ENCODE measurements at regions not wholly inside any gene's neighbourhood (a gene's known extent, or its start where the extent isn't known, plus 50 kb on each side); places are given as distances from the start of the nearest gene placed in this dataset.

DNA sequence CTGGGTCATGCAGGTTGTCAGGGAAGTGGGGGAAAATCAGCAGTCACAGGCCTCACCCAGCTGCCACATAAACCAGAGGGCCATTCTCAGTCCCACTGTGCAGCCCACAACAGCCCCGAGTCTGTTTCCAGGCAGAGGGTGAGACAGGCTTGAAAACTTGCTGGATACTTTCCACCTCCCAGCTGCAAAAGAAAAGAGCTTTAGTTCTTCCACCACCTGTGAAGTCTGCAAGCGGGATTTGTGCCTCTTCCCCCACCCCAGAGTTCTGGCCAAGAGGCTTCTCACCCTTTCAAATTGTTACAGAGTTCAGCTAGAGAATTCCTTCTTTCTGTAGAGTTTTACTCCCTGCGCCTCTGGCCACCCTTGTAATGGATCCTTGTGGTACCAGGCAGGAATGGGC, 115.5 kb upstream of the ZDHHC15 start:
- H3K9ac ChIP-seq (ENCODE audit: low read depth, low read length), result no peak overlapping the region
- BruUV-seq (replicated peaks), result no TSS peak
- H2BK15ac ChIP-seq (ENCODE audit: low read depth, low read length), result no peak overlapping the region
- H2BK5ac ChIP-seq (ENCODE audit: low read depth, low read length, poor library complexity, severe bottlenecking), result no peak overlapping the region
- no peaks in the 10 kb centered on the region for H3K79me1 ChIP-seq (ENCODE audit: low read depth in 1 of 2, low read length in 2 of 2)
- no peak overlapping the region for H3K56ac ChIP-seq (ENCODE audit: extremely low read depth, insufficient read depth, low read length)
- ATAC-seq (ENCODE audit: low read depth) (no peak), DNase-seq (no peak)
- intact Hi-C loops (cut with micrococcal nuclease) (no loop called here), dilution Hi-C loops (cut with HindIII; ENCODE audit: low sequenced_read_pairs, unreplicated experiment) (no loop called here), in situ Hi-C loops (cut with MboI; ENCODE audit: low sequenced_read_pairs) (no loop called here)
- H4K91ac ChIP-seq (ENCODE audit: insufficient read depth, low read depth, low read length), result no peak overlapping the region
- H3K9me3 ChIP-seq (ENCODE audit: control insufficient read depth, insufficient read depth, low read length), result peaks cover 4% of the 10 kb centered on the region; the same call in 1 of the 2 replicates
- no peak overlapping the region for H4K5ac ChIP-seq (ENCODE audit: low read depth, low read length)
- no peak overlapping the region for H3K4me3 ChIP-seq (ENCODE audit: insufficient read depth, low read depth, low read length)
- no peak overlapping the region for H3K4ac ChIP-seq (ENCODE audit: low read depth, low read length)
- H2BK120ac ChIP-seq (ENCODE audit: low read depth, low read length), result no peak overlapping the region
- no peaks in the 10 kb centered on the region for H3K27me3 ChIP-seq (ENCODE audit: control insufficient read depth, insufficient read depth, low read length)
- no peak overlapping the region for H2BK20ac ChIP-seq (ENCODE audit: low read depth, low read length)
- no peak overlapping the region for H3K14ac ChIP-seq (replicated peaks; ENCODE audit: low read depth, low read length)
- H2AK9ac ChIP-seq (replicated peaks; ENCODE audit: low read depth, low read length, poor library complexity), result no peak overlapping the region
- H3K4me2 ChIP-seq (ENCODE audit: low read depth, low read length), result no peak overlapping the region
- H3K18ac ChIP-seq (ENCODE audit: low read depth, low read length), result no peak overlapping the region
- no peak overlapping the region for H3K27ac ChIP-seq (ENCODE audit: insufficient read depth, low read length)
- CTCF ChIA-PET, result no interaction called here
- POLR2A ChIA-PET (ENCODE audit: unreplicated experiment), result no interaction called here
- H4K20me1 ChIP-seq (ENCODE audit: insufficient read depth, low read length), result no peaks in the 10 kb centered on the region
- no peaks in the 10 kb centered on the region for H3K9me1 ChIP-seq (ENCODE audit: insufficient read depth, low read length)
- H2AK5ac ChIP-seq (ENCODE audit: low read depth, low read length), result no peak overlapping the region
- no peaks in the 10 kb centered on the region for H3K4me1 ChIP-seq (ENCODE audit: control insufficient read depth, insufficient read depth, low read length)
- no peaks in the 10 kb centered on the region for H3K36me3 ChIP-seq (ENCODE audit: control insufficient read depth, insufficient read depth, low read length)
- H2AFZ ChIP-seq (replicated peaks; ENCODE audit: low read length, poor library complexity), result no peak overlapping the region
- no peak overlapping the region for H4K8ac ChIP-seq (ENCODE audit: low read depth in 2 of 2, low read length in 2 of 2)
- no peak overlapping the region for H3K23ac ChIP-seq (ENCODE audit: low read depth, low read length)
- 17% methylated on average over 1 of the region's 3 CpGs; no CpG with 5 or more reads in 1 of the 2 experiments for WGBS, 2 experiments (ENCODE audit: extremely low coverage in 2 of 2, insufficient read length in 1 of 2)
- no peak for TF ChIP-seq RCOR1 (IDR thresholded peaks at IDR 0.05; ENCODE audit: insufficient replicate concordance, low read length)
- TF ChIP-seq CEBPB (IDR thresholded peaks at IDR 0.05; ENCODE audit: low read depth, low read length), result no peak
- TF ChIP-seq BHLHE40 (IDR thresholded peaks at IDR 0.05; ENCODE audit: low read depth, low read length), result no peak
- TF ChIP-seq FOS (IDR thresholded peaks at IDR 0.05; ENCODE audit: low read depth, low read length), result no peak
- TF ChIP-seq, protein P1, sequence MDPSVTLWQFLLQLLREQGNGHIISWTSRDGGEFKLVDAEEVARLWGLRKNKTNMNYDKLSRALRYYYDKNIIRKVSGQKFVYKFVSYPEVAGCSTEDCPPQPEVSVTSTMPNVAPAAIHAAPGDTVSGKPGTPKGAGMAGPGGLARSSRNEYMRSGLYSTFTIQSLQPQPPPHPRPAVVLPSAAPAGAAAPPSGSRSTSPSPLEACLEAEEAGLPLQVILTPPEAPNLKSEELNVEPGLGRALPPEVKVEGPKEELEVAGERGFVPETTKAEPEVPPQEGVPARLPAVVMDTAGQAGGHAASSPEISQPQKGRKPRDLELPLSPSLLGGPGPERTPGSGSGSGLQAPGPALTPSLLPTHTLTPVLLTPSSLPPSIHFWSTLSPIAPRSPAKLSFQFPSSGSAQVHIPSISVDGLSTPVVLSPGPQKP (IDR thresholded peaks at IDR 0.05; ENCODE audit: borderline replicate concordance, low read depth, low read length), result no peak
- TF ChIP-seq NFE2L2 (IDR thresholded peaks at IDR 0.05; ENCODE audit: low read depth, low read length), result no peak
- no peak for TF ChIP-seq RFX5 (IDR thresholded peaks at IDR 0.05; ENCODE audit: low read depth, low read length)
- TF ChIP-seq RAD21 (IDR thresholded peaks at IDR 0.05; ENCODE audit: low read length), result no peak
- TF ChIP-seq SMC3 (IDR thresholded peaks at IDR 0.05; ENCODE audit: low read depth, low read length), result no peak
- TF ChIP-seq MAZ (IDR thresholded peaks at IDR 0.05; ENCODE audit: borderline replicate concordance, low read depth, low read length), result no peak
